IPS DF 19.7 (cell line): ENCODE measurements at regions not wholly inside any gene's neighbourhood (a gene's known extent, or its start where the extent isn't known, plus 50 kb on each side); places are given as distances from the start of the nearest gene placed in this dataset.
"Not testable (repeated sequence)": the region's sequence is repeated elsewhere in the genome, so short reads cannot be mapped to it uniquely, and the experiment has no call there.

Experiments used
- DNase-seq: peaks from one replicate; pipeline ENCODE4 v3.0.0-alpha.2; 2013; ENCODE audit warnings: low read depth, low spot score

DNA sequence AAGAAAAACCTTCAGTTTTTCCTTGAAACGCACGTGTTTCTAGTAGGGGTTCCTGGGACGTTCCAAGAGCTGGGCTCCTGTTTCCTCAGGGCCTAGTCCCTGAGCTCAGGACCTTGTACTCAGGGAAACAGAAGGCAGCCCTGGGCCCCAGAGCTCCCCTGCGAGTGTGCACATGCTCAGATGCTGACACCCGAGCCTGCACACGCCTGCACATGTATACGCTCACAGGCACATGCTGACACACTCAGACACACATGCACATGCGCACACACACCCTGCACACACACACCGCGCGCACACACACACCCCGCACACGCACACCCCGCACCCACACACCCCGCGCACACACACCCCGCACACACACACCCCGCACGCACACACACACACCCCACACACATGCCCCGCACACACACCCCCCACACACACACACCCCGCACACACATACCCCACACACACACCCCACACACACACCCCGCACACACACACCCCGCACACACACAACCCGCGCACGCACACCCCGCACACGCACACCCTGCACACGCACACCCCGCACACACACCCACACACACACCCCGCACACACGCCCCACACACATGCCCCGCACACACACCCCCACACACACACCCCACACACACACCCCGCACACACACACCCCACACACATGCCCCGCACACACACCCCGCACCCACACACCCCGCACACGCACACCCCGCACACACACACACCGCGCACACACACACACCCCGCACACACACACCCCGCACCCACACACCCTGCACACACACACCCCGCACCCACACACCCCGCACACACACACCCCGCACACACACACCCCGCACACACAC lies 52.2 kb downstream of the CALML3 start:
- DNase-seq, result no peak

DNA sequence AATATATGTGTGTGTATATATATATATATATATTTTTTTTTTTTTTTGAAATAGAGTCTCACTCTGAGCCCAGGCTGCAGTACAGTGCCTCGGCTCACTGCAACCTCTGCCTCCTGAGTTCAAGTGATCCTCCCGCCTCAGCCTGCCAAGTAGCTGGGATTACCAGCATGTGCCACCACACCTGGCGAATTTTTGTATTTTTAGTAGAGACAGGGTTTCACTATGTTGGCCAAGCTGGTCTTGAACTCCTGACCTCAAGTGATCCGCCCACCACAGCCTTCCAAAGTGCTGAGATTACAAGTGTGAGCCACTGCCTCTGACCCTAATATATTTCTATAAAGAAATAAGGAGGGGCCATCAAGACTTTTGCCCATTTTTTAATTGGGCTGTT lies 55.3 kb downstream of the CALML3 start:
- DNase-seq, result not testable (repeated sequence)

DNA sequence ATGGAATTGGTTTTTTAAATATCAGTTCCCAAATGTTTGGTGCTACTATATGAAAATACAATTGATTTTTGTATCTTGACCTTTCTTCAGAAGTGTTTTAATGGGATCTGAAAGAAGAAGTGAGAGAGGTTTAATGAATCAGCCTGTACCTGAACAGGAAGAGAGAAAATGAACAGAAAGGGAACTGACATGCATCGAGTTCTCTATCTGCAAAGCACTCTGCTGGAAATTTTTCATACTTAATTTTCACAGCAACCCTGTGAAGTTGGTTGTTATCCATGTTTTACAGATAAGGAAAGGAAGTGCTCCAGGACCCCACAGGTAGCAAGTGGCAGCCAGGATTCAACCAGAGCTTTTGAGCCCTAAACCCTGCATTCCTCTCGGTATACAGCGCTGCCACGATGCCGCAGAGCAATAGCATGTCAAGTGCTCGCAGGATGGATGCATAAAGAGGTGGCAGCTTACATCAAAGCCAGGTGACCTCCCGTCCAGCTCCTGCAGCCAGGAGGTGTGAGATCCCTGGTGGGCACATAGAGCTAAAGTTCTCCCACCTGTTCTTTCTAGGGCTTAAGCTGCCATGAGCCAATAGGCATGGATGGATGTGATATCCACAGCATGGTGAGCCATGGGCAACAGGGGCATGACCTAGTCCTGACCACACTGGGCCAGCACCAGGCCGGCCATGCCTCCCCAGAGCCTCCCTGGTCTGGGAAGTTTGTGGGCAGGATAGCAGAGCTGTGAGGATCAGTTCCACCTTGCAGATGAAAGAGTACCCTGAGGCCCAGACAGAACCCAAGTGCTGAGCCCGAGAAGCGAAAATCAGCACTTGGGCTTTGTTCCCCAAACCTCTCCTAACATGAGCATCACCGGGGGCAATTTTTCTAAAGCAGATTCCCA lies 57.2 kb downstream of the CALML3 start:
- no peak for DNase-seq

DNA sequence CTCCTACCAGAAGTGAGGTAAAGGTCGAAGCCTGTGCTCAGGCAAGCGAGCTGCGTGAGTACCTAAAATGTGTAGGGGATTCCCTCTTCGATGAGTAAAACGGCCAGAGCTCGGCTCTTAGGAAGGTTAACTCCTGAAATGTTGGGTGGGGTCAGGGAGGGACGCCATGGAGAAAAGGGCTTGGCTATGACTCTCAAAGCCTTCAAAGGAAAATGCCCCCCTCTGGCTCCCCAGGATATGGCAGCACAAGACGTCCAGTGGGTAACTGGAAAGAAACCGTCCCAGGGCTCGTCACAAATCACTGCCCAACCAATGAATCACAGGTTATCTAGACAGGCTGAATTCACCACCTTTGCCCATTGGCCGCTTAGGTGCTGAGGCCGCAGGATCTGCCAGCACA lies 58.0 kb downstream of the CALML3 start:
- DNase-seq, result no peak

DNA sequence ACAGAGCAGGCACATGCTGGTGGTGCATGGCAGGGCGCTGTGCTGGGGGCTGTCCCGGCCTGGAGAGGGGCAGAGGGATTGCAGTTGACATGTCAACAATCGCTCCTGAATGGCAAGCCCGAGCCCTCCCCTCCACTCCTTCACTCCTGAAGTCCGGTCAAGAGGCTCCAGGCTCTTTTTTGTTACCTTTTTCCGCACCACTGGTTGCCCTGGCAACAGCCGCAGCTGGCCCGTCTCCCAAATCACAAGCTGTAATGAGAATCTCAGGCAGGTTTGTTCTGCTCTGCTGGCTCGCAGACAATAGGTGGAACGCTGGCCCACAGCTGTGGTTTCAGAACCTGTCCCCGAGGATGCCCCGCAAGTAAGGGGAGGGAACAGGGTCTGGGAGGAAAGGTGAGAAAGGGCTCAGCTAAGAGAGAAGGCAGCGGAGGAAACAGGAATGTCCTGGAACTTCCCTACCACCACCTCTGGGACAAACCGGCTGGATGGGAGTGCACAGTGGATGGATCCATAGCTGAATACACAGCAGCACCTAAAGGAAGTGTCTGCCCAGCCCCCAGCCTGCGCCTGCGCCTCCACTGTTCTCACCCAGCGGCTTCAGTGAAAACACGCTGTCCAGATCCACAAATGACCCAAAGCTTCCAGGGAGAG lies 58.9 kb downstream of the CALML3 start:
- DNase-seq, result peak; percentile 28

DNA sequence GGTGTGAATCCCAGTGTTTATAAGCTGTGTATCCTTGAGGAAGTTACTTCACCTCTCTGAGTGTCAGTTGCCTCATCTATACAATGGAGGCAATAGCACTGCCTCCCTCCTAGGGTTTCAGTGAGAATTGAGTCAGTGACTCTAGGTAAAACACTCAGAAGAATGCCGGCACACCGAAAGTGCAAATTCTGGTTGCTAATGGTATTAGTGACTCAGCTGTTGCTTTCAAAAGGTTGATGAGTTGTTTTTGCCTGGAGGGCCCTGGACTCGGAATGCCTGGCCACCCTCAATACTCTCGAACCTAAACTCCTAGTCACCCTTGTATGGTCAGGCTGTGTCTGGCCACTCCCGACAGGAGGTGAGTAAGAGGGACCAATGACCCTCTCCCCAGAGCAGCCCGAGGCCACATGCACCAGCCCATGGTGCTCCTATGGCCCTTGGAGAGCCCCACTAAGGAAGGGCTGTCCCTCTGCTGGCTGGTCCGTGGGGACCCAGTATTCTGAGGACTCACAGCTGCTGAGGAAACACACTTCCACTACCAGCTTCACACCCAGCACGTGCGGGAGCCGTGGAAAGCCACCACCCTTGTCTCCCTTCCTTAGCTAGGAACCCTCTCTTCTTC lies 60.2 kb downstream of the CALML3 start:
- no peak for DNase-seq

DNA sequence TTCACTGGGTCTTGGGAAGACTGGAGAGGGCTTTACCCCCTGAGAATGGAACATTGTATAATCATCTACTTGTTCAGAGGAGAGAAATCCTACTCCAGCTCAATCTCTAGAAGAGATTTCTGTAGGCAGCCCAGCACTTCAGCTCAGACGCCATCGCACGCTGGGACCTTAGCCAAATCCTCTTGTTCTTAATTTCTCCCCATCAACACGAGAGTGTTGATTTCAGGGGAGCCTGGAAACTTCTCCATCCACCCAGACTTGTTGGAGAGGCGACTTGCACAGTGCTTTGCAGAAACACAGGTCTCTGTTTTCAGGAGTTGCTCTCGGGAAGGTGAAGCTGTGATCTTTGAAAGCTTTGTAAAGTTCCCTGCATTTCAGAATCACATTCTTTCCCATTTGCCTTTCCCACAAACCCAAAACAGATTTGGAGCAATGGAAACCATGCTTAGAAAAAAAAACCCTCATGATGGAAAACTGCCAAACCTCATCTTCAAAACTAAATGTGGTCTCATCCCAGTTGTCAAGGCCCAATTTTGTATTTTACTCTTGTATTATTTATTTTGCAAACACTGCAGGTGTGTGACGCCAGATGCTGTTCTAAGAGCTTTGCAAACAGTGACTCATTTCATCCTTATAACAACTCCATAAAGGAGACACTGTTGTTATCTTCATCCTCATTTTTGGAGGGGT lies 60.9 kb downstream of the CALML3 start:
- DNase-seq, result no peak

DNA sequence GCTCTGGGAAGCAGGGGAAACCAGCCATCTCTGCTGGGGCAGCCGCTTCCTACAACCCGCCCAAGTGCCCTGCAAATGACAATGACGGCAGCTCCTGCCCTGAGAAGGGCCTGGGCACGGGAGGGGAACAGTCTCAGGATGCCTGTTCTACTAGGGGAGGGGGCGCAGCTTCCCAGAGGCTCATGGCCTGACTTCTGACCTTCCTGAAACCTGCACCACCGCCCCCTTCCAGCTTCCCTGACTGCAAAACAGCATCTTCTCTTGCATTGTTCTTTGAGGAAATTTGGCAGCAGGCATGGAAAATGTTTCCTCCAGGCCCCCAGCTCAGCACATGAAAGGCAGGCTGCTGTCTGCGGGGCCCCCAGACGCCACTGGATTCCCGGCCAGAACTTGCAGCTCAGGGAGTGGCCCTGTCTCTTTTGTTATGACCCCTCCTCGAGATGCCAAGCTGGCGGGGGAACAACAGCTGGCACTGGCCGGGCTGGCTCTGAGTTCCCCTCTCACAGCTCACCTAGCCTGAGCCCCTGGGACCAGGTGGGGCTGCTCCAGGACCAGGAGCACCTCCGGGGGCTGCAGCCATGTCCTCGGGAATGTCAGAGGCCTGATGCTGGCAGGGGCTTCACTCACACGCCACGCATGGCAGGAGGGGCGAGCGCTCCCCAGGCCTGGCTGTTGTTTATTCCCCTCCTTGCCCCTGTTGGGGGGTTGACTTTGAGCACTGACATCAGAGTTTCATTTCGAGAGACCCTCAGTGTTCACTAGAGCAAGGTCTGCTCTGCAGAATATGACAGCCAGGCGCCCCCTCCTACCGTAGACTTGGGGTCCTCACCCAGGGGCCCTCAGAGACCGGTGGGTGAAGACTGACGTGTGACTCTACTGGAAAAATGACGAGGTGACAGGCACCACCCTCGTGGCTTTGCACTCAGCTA lies 62.7 kb downstream of the CALML3 start:
- DNase-seq, result no peak

DNA sequence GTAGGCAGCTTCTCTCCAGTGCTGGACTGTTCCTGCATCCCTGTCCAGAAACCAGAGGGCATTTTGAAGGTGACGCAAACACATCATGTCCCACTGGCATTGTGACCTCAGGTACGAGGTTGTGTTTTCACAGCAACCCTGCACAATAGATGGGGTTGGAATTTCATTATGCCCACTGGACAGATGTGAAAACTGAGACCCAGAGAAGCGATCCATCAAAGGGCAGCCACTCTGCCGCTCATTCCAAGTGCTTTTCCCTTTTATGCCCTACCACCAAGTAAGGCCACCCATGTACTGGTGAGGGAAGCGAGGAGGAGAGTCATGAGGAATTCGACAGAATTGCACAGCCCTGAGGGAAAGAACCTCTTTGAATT lies 63.3 kb downstream of the CALML3 start:
- no peak for DNase-seq

DNA sequence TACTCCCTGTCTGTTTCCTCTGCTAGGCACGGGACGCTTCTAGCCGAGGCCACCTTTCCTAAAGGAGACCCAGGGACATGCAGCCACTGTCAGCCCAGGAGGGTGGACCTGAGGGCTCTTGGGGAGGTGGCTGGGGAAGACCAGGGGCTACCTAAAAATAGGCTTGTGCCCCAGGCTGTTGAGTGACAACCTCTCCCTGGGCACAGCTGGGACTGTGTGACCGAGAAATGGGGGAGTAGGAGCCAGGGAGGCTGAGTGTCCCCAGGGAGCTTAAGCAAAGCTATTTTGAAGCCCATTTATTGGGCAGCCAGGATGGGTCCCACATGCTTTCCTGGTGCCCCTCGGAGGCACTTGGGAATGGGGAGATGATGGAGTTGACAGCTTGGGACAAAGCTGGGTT lies 63.8 kb downstream of the CALML3 start:
- no peak for DNase-seq
